GM21381 (cell line): ENCODE measurements at regions not wholly inside any gene's neighbourhood (a gene's known extent, or its start where the extent isn't known, plus 50 kb on each side); places are given as distances from the start of the nearest gene placed in this dataset.
"Not testable (repeated sequence)": the region's sequence is repeated elsewhere in the genome, so short reads cannot be mapped to it uniquely, and the experiment has no call there.

Experiments
- ATAC-seq: cut with Tn5 transposase; IDR thresholded peaks from one replicate; pipeline ENCODE4 v1.9.1; 2021; ENCODE audit warnings: mild to moderate bottlenecking, moderate library complexity; ENCODE audit not compliant: unreplicated experiment

DNA sequence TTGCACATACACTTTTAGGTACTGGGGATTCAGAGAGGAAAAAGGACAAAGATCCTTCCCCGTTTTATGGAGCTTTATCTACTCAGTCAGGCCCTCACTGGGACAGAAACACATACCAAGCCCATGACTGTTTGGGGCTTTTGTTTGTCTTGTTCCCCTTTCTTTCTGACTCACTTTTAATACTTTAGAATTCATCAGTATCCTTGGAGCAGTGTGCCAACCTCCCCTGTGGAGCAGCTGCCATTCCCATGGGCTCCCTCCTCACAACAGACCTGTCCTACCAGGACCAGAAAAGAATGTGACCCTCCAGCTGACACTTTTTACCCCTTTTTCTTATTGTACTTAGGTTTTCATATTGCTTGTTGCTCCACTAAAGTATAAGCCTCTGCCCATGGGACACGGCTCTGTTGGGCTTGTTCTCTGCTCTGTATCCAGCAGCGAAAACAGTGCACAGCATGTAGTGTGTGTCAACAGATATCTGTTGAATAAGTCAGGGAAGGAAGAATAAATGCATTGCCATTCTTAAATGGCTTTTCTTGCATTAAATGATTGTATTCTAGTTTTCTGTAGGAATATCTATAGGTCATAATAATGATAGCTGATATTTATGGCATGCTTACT lies 431.1 kb downstream of the EFNB2 start:
- ATAC-seq, result no peak

DNA sequence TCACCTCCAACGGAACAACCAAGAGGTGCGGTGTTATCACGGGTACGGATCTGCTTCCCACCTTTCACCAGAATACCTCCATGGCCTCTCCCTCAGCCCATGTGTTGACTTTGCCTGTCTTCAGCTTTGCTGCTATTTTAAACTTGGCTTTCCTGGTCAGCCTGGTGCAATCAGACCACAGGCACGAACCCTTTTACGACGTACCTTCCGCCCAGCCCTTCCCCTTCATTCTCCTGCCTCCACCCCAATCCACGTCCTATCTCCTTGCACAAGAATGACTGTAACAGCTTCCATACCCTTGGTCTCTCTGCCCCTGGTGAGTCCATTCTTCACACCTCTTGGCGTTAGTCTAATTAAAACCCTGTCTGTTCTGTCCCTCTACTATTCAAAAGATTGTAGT lies 431.7 kb downstream of the EFNB2 start:
- no peak for ATAC-seq

DNA sequence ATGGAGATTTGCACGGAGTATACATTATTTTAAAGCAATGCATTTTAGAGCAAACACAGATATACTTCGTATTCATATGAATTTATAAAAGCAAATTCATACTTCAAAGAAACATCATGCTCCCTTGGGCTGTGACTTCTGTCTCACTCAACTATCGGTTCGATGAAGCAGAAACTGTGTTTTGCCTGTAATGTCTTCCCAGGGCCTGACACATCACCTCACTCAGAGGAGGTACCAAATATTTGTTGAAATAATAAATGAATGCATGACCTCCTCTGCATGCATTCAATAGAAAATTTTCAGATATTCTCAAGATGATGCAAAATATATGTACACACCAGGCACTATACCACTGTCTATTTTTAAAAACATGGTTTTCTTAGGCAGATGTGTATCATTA lies 432.7 kb downstream of the EFNB2 start:
- ATAC-seq, result no peak

DNA sequence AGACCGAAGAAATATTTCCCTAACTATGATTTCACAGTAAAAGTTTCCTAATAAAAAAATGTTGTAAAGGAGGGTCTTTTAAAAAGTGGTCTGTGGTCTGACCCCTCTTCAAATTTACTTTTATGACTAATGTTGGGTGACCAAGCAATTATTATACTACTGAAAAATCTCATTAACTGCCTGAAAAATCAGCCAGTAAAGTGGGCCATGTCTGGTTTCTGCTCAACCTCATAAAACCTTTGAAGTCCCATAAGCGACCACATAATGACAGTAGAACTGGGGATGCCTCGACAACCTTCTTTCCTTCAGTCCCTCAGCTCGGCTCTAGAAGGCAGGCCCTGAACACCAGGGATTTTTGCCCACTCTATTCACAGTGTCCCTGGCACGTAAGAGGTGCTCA lies 434.3 kb downstream of the EFNB2 start:
- no peak for ATAC-seq

DNA sequence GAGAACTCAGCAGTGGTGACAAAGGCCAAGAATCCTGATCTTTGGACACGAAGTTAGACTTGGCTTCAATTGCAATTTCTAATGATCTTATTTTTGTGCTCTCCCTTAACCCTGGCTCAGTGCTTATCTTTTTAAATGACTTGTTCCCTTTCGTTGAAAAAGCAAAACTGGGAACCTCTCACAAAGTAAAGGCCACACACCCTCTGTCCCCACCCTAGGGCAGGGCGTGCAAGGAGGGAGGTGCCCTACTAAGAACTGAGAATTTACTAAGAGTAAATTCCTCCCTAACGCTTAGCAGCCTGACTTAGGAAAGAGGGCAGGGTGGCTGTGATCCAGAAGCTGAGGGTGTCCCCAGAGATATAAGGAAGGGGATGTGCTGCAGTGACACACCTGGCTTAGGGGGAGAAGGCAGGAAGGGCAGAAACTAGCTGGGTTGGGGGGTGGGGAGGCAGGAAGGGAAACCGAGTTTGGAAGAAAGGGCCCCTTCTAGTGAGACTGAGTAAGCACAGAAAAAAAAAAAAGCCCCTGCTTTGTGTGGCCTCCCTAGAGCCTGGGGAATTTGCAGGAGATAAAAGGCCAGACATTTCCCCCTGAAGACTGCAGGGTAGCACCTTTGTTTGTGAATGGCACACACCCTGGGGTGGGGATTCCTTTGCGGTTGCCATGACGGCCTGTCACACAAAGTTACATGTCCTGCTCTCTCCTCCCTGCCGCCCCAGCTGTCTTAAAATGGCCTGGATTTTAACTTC lies 435.1 kb downstream of the EFNB2 start:
- no peak for ATAC-seq

DNA sequence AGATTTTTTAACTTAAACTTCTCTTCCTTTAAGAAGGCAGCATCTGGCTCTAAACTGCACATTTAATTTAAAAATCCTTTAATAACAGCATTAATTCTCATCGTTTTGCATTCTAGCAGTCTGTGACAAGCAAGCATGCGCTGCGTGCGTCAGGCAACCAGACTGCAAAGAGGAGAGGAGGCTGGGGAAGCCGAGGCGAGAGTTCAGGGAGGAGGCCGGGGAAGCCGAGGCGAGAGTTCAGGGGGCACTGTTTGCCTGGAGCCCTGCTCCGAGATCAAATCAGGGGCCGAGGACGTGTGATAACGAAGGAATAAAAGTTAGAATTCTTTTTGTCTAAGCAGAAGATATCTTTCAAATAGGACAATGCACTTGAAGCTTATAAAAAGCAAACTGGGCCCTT lies 435.7 kb downstream of the EFNB2 start:
- ATAC-seq, result no peak

DNA sequence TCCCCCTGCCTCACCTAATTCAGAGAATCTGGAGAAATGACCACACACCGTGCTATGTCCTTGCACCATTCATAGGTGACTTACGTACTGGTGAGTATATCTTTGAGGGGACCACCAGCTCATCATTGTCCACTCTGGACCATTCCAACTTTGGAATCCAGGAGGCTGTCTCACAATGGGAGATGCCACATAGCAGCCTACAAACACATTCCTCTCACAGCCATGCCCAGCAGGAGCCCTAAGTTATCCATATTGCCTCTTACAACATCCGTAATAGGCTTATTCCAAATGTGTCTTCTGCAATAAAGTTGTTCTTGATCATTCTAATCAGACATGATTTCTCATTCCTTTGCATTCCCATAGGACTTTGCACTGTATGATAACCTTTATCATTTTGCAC lies 436.7 kb downstream of the EFNB2 start:
- no peak for ATAC-seq

DNA sequence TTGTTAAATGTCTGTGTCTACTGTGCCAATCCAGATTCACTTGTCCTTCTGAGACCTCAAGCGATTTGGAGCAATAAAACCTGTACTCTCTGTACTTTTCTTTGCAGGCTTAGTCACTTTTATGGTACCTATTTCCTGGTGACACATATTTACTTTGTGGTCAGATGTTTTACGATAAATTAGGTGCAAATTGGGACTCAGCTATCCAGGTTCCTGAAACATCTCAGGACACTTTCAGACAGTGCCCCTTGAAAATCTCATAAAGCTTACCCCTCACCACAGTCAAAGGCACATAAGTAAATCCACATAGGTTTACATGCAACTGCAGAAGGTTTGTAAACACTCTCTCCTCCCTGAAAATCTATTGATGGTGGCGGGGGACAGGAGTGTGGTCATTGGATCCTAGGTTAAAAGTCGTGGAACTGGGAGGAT lies 438.8 kb downstream of the EFNB2 start:
- ATAC-seq, result no peak

DNA sequence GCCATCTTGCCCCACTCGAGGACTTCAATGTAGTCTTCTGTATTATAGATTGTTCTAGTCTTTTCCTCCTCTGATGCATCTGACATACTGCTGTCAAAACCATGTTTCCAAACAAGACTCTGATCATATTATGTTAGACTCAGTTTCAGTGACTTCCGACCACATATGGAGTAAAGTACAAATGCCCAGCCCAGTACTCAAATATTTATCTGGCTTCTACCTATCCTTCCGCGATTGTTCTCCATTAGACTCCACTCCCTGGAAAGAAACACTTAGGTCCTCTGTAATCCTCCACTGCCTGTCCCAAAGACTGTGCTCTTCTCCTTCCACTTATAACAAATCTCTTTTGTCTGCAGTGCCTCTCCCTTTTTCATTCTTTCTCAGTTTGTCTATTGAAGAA lies 439.5 kb downstream of the EFNB2 start:
- ATAC-seq, result no peak

DNA sequence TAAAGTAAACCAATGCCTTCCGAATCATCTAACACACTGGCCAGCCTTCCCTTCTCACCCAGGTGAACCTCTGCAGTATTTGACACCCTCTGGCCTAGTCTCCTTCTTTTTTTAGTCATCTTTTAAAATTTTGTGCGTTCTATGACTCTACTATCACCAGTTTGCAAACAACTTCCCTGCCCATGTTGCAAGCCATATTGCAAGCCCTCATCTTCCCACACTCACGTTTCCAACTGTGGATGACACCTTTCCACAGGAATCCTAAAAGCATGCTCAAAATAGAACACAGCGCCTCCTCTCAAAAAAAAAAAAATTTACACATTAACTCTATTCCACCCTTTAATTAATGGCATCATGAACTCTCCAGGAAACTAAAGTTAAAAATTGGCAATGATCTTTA lies 440.1 kb downstream of the EFNB2 start:
- ATAC-seq, result no peak

DNA sequence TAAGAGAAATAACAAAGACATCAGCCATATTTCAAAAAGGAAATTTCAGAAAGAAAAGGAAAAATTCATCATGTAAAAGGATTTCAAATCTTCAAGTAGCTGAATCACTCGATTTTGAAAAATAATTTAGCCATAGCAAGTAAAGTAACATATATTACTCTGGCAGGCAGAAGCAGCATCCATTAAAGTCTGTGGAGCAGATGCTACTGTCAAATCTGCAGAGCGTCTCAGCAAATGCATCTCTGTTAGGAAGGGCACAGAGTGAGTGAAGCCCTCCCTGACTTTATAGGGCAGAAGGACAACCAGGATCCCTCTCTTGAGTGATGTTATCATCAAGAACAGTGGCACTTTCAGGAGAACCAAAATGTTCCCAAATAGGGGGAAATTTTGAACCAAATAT lies 445.5 kb downstream of the EFNB2 start:
- ATAC-seq, result no peak

DNA sequence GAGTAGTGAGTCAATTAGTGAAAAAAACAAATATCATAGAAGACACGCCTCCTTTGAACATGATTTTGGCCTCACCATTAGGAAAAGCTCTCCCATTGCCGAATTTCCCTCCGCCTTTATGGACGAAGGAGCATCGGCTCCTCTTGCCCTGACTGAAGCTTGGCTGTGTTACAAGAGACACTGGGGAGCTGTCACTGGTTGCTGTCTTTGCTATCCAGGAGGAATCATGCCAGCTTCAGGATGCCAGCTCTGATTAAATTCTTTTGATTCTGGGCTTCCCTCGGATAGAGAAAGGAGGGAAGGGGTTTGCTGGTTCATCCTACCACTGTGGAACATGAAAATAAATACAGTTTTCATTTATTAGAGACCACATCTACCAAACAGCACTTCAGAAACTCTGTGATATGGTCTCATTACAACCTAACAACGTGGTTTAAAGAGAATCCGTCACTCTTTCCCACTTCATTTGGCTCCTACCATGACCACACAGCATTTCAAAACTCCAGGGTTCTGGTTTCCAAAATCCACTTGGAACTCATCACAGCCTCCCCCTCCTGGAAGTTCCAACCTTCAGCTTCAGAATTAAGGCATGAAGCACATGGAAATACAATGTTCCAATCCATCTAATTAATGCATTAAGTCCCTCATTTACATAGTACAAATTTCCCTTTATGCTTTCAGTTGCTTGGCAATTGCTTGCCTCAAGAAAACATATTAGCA lies 446.0 kb downstream of the EFNB2 start:
- ATAC-seq, result no peak

DNA sequence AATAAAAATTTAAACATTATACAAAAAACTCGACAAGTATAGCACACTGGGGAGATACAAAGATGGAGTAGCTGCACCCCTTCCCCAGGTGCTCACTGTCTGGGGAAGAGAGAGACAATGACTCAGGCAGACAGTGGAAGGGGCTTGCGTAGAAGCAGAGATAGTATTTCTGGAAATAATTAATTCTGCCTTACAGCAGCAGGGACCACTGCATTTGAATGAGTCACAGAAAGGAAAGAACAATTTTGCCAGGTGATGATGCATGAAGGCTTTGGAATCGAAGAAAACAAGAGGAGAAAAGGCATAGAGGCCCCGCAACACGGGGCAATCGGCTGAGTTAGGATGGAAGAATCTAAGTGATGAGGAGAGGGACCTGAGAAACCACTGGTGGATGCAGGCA lies 447.4 kb downstream of the EFNB2 start:
- no peak for ATAC-seq

DNA sequence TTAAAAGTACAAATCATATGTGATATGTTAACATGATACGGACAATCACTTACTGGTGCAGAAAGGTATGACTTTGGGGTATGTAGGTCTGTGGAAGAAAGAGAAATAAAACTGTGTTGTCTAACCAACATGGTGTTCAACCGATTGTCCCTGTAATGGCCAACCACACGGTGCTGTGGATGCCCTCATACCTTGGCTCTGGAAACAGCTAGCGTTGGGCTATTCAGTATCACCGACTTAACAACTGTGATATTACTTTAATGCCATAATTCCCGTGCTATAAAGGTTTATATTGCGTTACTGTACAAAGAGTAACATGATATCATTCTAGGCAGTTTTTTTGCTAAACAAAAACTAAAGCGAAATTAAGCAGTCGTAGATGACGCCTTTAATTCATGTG lies 448.3 kb downstream of the EFNB2 start:
- ATAC-seq, result no peak

DNA sequence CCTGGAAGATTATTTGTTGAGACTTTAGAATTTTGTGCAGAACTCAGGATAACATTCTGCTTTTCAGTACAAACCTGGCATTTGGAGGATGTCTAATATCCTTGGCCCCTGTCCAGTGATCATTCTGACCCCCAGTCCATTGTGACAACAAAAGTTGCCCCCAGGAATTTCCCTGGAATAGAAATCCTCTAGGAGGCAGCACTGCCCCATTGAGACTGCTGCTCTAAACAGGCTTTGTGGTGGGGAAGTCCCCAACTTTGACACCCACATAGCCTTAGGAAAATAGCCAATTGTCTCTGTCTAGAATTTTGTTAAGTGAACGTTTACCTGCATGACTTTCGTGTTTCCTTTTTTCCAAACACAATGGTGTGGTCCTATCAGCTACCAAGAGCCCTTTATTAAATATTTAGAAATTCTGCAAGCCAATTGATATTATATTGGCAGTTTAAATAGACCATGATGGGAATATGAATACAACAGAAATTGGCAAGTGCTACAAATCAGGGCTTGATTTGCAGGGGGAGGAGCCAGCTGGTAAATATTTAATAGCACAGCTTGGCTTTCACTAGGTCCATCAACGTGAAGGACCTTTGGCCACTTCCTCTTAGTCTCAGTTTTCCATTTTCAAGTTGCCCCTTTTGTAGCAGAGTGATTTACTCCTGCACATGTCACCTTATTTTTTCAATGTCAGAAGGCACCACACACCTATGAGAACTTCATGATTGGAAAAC lies 451.7 kb downstream of the EFNB2 start:
- no peak for ATAC-seq

DNA sequence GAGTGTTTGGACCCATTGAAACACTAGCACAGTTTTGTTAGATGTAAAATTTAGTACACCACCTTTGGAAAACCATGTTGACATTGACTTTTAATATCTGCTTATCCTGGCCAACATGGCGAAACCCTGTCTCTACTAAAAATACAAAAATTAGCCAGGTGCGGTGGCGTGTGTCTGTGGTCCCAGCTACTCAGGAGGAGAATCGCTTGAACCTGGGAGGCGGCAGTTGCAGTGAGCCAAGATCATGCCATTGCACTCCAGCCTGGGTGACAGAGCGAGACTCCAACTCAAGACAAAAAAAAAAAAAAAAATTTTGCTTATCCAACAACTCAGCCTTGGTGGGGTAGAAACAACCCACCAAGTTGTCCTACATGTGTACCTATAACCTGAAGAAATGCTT lies 454.2 kb downstream of the EFNB2 start:
- not testable (repeated sequence) for ATAC-seq

DNA sequence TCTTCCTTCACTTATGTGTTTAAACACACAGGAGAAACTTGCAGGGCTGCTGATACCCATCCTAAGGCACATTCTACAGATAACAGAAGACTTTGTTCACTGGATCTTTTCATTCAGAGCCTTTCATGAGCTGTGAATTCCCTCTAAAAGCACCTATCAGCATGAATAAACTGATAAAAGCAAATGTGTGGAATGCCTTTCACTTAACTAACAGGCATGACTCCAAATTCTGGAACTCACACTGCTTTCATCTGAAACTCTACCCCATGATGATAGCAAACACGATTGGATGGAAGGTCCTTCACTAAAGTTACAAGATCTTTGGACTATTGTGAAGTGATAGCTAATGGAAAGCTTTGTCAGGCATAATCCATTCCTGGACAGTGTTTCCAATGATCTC lies 457.3 kb downstream of the EFNB2 start:
- no peak for ATAC-seq

DNA sequence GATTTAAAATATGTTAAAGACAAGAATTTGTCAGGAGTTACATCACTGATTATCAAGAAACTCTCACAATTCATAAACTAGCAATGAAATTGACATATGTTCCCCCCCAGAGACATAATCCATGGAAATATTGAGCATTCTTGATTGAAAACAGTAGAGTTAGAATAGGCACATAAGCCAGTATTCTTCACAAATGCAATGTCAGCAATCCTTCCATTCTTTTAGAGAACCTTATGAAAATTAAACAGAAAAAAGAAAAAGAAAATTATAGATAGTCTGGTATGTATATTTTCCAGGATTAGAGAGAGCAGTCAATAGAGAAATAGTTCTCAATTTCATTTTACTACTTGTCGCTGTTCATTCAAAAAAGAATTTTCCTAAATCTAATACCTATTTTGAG lies 458.4 kb downstream of the EFNB2 start:
- ATAC-seq, result no peak

DNA sequence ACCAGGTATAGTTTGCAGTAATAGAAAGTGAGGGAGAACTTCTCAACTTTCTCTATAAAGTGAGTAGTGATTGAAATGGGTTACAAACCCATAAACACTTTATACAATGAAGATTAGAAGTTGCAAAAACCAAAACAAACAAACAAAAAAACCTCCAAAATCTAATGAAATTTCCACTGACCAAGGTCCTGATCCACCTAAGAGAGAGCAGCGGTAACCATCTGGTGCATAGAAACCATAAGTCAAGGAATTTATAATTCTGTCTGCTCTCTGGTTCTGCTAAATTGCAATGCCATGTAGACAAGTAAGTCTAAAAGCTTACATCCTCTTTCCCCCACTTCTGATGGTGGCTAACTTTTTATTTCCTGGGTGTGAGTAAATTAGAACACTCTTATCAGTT lies 463.4 kb downstream of the EFNB2 start:
- no peak for ATAC-seq

DNA sequence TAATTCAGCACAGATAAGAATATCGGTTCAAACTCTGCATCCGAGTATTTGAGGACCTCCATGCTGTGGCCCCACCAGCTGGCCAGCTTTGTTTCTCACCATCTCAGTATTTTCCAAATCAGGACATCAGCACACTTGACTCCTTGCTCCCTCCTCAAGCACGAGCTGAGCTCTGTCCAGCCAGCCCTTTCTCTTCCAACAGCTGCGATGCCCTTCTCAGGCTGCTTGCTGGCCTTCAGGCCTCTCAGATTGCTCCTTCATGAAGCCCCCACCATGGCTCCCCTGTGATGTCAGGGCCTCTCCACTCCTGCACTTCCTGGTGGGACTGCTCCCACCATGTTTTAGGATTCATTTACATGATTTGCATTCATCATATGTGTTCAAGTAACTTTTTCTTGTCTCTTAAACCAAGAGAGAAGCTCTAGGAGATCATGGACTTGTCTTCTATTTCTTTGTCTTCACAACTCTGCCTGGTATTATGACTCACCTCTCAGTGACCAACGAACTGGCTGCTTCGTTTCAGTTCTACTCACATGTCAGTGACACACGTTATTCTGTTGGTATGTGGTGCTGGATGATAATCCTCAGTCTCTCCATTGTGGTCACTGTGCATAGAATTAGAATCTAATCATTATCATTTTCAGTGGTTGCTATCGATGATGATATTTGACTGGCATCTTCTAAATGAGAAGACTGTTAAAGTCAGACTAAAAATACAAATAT lies 471.7 kb downstream of the EFNB2 start:
- ATAC-seq, result no peak

DNA sequence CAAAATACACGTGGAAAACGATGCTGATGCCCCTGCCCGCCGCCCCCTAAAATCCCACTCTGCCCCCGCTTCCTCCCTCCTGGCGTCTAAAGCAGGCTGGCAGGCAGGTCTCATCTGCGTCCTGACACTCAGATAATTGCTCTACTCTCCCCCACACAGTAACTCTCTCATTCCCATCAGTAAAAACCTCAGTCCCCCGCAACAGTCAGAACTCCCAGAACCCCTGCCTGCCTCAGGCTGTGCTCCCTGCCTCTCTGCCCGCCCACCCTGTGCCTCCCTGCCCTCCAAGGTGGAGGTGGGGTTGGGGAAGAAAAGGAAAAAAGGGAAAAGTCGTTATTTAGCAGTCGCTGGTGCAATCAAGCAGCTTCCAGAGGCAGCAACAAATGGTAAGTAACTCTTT lies 473.7 kb downstream of the EFNB2 start:
- ATAC-seq, result no peak
